CMK (cell line): ENCODE measurements at regions not wholly inside any gene's neighbourhood (a gene's known extent, or its start where the extent isn't known, plus 50 kb on each side); places are given as distances from the start of the nearest gene placed in this dataset.

Experiments used
- DNase-seq: peaks from one replicate; pipeline ENCODE4 v3.0.0-alpha.2; 2010; ENCODE audit warnings: low read depth

GRCh38 chr3:88573472-88573871 is 423.7 kb downstream of the C3orf38 start:
- DNase-seq = no peak

- DNase-seq = no peak
Observed at GRCh38 chr3:88574146-88574545, 424.4 kb downstream of the C3orf38 start.

- no peak for DNase-seq
Observed at GRCh38 chr3:88584451-88584850, 434.7 kb downstream of the C3orf38 start.

- DNase-seq = no peak
Observed at GRCh38 chr3:88586121-88586640, 436.4 kb downstream of the C3orf38 start.

GRCh38 chr3:88589138-88589537 is 439.4 kb downstream of the C3orf38 start:
- DNase-seq = no peak

GRCh38 chr3:88595026-88595425 is 445.3 kb downstream of the C3orf38 start:
- no peak for DNase-seq

GRCh38 chr3:88596451-88596850 is 446.7 kb downstream of the C3orf38 start:
- no peak for DNase-seq

- DNase-seq = no peak
Observed at GRCh38 chr3:88610820-88611219, 461.1 kb downstream of the C3orf38 start.

GRCh38 chr3:88611826-88612326 is 462.1 kb downstream of the C3orf38 start:
- no peak for DNase-seq

GRCh38 chr3:88616413-88616812 is 466.7 kb downstream of the C3orf38 start:
- no peak for DNase-seq

- no peak for DNase-seq
Observed at GRCh38 chr3:88617283-88617682, 467.5 kb downstream of the C3orf38 start.

GRCh38 chr3:88618021-88618645 is 468.4 kb downstream of the C3orf38 start:
- no peak for DNase-seq

GRCh38 chr3:88621586-88621985 is 471.8 kb downstream of the C3orf38 start:
- no peak for DNase-seq

- DNase-seq = no peak
Observed at GRCh38 chr3:88623709-88624108, 473.9 kb downstream of the C3orf38 start.

GRCh38 chr3:88626456-88627120 is 476.8 kb downstream of the C3orf38 start:
- DNase-seq = no peak

- no peak for DNase-seq
Observed at GRCh38 chr3:88628901-88629300, 478.5 kb upstream of the EPHA3 start.

GRCh38 chr3:88632226-88632625 is 475.2 kb upstream of the EPHA3 start:
- DNase-seq = no peak

GRCh38 chr3:88640581-88640980 is 466.8 kb upstream of the EPHA3 start:
- DNase-seq = no peak

GRCh38 chr3:88641033-88641604 is 466.3 kb upstream of the EPHA3 start:
- no peak for DNase-seq

GRCh38 chr3:88657459-88657858 is 450.0 kb upstream of the EPHA3 start:
- no peak for DNase-seq

- DNase-seq = no peak
Observed at GRCh38 chr3:88661433-88661824, 446.0 kb upstream of the EPHA3 start.

- DNase-seq = no peak
Observed at GRCh38 chr3:88668180-88668579, 439.2 kb upstream of the EPHA3 start.

- DNase-seq = no peak
Observed at GRCh38 chr3:88671573-88671972, 435.8 kb upstream of the EPHA3 start.
